Activated naive CD8-positive, alpha-beta T cell (primary cell): ENCODE measurements at regions not wholly inside any gene's neighbourhood (a gene's known extent, or its start where the extent isn't known, plus 50 kb on each side); places are given as distances from the start of the nearest gene placed in this dataset.

ENCODE experiments used
- H3K27ac Mint-ChIP-seq: one replicate; pipeline ENCODE4 v1.8.0; 2021; ENCODE audit warnings: mixed read lengths
- H3K27me3 Mint-ChIP-seq: one replicate; pipeline ENCODE4 v1.8.0; 2021; ENCODE audit warnings: mixed read lengths
- H3K36me3 Mint-ChIP-seq: one replicate; pipeline ENCODE4 v1.8.0; 2021; ENCODE audit warnings: mixed read lengths
- H3K4me1 Mint-ChIP-seq: one replicate; pipeline ENCODE4 v1.8.0; 2021; ENCODE audit warnings: low read depth, mixed read lengths
- H3K4me3 Mint-ChIP-seq: one replicate; pipeline ENCODE4 v1.8.0; 2021; ENCODE audit warnings: mild to moderate bottlenecking, mixed read lengths
- H3K9me3 Mint-ChIP-seq: one replicate; pipeline ENCODE4 v1.8.0; 2021; ENCODE audit warnings: low read depth, mixed read lengths

- Mint-ChIP-seq H3K4me3 (no peak overlapping the region), H3K36me3 (peaks cover 3% of the 10 kb centered on the region), H3K27ac (no peak overlapping the region), H3K4me1 (no peaks in the 10 kb centered on the region), H3K9me3 (peaks cover 16% of the 10 kb centered on the region), H3K27me3 (peaks cover 2% of the 10 kb centered on the region)
These were observed 165.1 kb upstream of the TMCC3 start for GRCh38 chr12:94815450-94815849.

DNA sequence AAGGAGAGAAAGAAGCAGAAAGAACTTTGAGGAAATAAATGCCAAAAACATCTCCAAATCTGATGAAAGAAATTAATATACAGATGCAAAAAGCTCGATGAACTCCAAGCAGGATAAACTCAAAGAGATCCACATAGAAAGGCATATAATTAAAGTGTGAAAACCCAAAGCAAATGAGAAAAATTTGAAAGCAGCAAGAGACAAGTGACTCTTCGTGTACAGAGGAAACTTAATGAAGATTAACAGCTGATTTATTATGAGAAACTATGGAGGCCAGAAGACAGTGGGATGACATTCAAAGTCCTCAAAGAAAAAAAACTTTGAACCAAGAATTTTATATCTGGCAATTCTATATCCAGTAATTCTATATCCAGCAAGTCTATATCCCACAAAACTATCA is 163.0 kb upstream of the TMCC3 start:
- Mint-ChIP-seq H3K4me3 (no peak overlapping the region), H3K27ac (no peak overlapping the region), H3K4me1 (no peaks in the 10 kb centered on the region), H3K27me3 (no peaks in the 10 kb centered on the region), H3K36me3 (peaks cover 3% of the 10 kb centered on the region), H3K9me3 (peaks cover 24% of the 10 kb centered on the region)

DNA sequence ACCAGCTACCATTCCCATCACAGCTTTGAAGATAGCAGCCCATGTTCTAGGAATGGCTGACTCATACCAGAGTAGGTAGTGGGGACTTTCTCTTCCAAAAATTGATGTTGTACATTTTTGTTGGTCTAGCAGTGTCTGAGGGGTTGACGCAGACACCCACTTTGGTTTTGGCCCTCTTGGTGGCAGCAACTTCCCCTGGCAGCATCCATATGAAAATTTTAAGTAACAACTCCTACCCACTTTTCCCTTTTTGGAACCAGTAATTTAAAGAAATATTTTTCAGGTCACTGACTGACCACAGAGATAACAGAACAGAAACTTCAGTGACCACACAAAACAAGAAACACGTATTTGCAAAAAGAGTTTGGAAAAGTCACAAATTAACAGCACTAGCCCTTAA is 162.0 kb upstream of the TMCC3 start:
- Mint-ChIP-seq H3K27ac (no peak overlapping the region), H3K9me3 (peaks cover 24% of the 10 kb centered on the region), H3K4me3 (no peak overlapping the region), H3K27me3 (no peaks in the 10 kb centered on the region), H3K36me3 (peaks cover 3% of the 10 kb centered on the region), H3K4me1 (no peaks in the 10 kb centered on the region)

GRCh38 chr12:94811611-94812010 is 161.3 kb upstream of the TMCC3 start:
- Mint-ChIP-seq H3K27me3 (peaks cover 2% of the 10 kb centered on the region), H3K9me3 (peaks cover 24% of the 10 kb centered on the region), H3K4me3 (no peak overlapping the region), H3K27ac (no peak overlapping the region), H3K4me1 (no peaks in the 10 kb centered on the region), H3K36me3 (peaks cover 3% of the 10 kb centered on the region)

DNA sequence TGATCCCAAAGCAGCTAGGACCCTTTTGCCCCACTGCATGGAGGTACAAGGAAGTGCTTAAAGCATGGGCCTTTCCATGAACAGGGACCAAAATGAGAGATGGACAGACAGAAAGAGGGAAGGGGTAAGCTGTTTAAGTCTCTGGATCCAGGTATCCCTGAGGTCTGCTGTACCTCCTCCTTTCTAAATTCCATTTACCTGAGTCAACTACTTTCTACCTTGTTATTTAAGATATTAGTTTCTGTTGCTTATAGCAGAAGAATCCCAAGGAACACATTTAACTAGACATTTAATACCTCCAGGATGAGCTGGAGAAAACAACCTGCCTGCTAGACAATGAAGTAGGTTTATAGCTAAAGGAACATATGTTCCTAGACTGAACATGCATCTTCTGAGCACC is 157.6 kb upstream of the TMCC3 start:
- H3K27me3 Mint-ChIP-seq, result peaks cover 2% of the 10 kb centered on the region

DNA sequence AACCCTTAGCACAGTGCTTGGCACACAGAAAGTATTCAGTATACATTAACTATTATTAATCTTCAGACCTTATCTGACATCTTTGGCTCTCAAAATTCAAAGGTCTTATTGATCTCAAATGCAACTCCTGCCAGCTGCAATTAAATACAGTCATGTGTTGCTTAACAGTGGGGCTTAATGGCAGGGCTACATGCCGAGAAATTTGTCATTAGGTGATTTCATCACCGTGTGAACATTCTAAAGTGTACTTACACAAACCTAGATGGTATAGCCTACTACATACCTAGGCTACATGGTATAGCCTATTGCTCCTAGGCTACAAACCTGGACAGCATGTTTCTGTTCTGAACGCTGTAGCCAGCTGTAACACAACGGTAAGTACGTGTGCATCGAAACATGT is 156.3 kb upstream of the TMCC3 start:
- Mint-ChIP-seq H3K27ac (no peak overlapping the region), H3K4me3 (no peak overlapping the region), H3K9me3 (peaks cover 9% of the 10 kb centered on the region), H3K36me3 (no peaks in the 10 kb centered on the region), H3K27me3 (peaks cover 2% of the 10 kb centered on the region), H3K4me1 (no peaks in the 10 kb centered on the region)

More for the DNA sequence above, 157.6 kb upstream of the TMCC3 start:
- Mint-ChIP-seq H3K9me3 (peaks cover 11% of the 10 kb centered on the region), H3K4me1 (no peaks in the 10 kb centered on the region), H3K27ac (no peak overlapping the region), H3K36me3 (no peaks in the 10 kb centered on the region), H3K4me3 (no peak overlapping the region)

DNA sequence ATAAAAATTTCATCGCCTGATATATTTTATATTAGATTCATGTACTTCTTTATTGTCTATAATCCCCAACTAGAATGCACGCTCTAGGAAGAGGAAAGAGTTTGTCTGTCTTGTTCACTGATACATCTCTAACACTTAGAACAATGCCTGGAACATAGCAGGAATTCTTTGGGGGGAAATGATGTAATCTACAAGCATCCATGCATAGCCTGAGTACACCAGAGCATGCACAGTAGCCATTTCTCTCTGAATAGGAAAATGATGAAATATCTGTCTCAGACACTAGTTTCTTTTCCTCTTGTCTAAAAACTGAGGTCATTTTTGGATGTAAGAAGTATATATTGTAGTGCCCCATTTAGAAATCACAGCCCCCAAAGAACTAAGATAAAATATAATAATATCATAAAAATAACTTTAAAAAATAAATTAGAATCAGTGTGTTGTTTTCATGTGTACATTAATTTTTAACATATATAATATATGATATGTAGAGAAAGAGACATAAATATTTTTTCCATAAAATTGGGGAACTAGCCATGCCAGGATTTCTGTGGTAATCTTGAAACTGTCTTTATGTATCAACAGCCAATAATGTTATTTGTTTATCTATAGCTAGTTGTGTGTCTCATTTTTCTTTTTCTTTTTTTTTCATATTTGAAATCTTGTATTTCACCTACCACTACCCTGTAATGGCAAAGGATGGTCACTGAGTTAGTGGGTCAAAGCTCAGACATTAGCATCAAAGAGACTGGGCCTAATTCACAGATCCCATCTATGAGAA is 155.6 kb upstream of the TMCC3 start:
- Mint-ChIP-seq H3K36me3 (no peaks in the 10 kb centered on the region), H3K27me3 (peaks cover 2% of the 10 kb centered on the region), H3K4me1 (no peaks in the 10 kb centered on the region), H3K27ac (no peak overlapping the region), H3K9me3 (peaks cover 9% of the 10 kb centered on the region), H3K4me3 (no peak overlapping the region)

DNA sequence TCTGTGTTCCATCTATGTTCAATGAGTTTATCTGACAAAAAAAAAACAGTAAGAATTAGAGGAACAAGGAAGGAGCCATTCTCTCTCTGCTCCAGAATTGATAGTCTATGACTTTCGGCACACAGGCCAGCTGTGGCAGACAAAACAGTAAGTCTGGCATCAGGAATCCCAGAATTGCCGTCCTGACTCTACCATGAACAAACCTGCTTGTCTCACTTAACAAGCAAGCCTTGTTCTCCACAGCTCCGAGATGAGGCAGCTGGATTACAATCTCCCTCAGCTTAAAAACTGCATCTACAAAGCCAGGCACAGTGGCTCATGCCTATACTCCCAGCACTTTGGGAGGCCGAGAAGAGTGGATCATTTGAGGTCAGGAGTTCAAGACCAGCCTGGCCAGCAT is 153.6 kb upstream of the TMCC3 start:
- no peak overlapping the region for H3K27ac Mint-ChIP-seq
- H3K27me3 Mint-ChIP-seq, result peaks cover 2% of the 10 kb centered on the region
- no peak overlapping the region for H3K4me3 Mint-ChIP-seq
- no peaks in the 10 kb centered on the region for H3K9me3 Mint-ChIP-seq
- H3K36me3 Mint-ChIP-seq, result no peaks in the 10 kb centered on the region
- no peaks in the 10 kb centered on the region for H3K4me1 Mint-ChIP-seq

DNA sequence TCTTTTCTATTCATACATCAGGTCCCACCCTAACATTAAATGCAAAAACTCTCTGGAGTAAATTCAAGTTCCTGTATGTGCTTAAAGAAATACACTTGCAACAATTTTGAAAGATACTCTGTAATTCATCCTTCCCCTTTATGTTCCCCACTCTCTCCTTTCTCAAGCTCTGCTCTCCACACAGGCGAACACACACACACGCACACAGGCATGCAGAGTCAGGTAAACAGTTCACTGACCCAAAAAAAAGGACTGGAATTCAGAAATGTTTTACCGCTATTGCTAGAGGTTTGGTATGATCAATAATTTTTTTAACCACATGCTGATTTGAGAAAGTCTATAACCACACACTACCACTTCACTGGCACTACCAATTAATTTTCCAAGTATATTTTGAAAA is 152.4 kb upstream of the TMCC3 start:
- H3K4me3 Mint-ChIP-seq, result no peak overlapping the region
- no peaks in the 10 kb centered on the region for H3K4me1 Mint-ChIP-seq
- peaks cover 2% of the 10 kb centered on the region for H3K27me3 Mint-ChIP-seq
- H3K9me3 Mint-ChIP-seq, result no peaks in the 10 kb centered on the region
- no peaks in the 10 kb centered on the region for H3K36me3 Mint-ChIP-seq
- no peak overlapping the region for H3K27ac Mint-ChIP-seq

- Mint-ChIP-seq H3K27me3 (no peaks in the 10 kb centered on the region), H3K9me3 (no peaks in the 10 kb centered on the region), H3K27ac (no peak overlapping the region), H3K4me3 (no peak overlapping the region), H3K4me1 (no peaks in the 10 kb centered on the region), H3K36me3 (no peaks in the 10 kb centered on the region)
These were observed 151.4 kb upstream of the TMCC3 start for GRCh38 chr12:94801745-94802144.

GRCh38 chr12:94799136-94799535 is 148.8 kb upstream of the TMCC3 start:
- Mint-ChIP-seq H3K27me3 (no peaks in the 10 kb centered on the region), H3K36me3 (no peaks in the 10 kb centered on the region), H3K4me3 (no peak overlapping the region)

GRCh38 chr12:94798113-94798512 is 147.8 kb upstream of the TMCC3 start:
- peaks cover 8% of the 10 kb centered on the region for H3K4me1 Mint-ChIP-seq
- no peak overlapping the region for H3K4me3 Mint-ChIP-seq
- no peaks in the 10 kb centered on the region for H3K27me3 Mint-ChIP-seq
- no peak overlapping the region for H3K27ac Mint-ChIP-seq
- no peaks in the 10 kb centered on the region for H3K9me3 Mint-ChIP-seq
- H3K36me3 Mint-ChIP-seq, result no peaks in the 10 kb centered on the region

More at GRCh38 chr12:94799136-94799535, 148.8 kb upstream of the TMCC3 start:
- peaks cover 5% of the 10 kb centered on the region for H3K4me1 Mint-ChIP-seq
- no peaks in the 10 kb centered on the region for H3K9me3 Mint-ChIP-seq
- no peak overlapping the region for H3K27ac Mint-ChIP-seq

- Mint-ChIP-seq H3K4me3 (no peak overlapping the region), H3K36me3 (no peaks in the 10 kb centered on the region), H3K27ac (no peak overlapping the region), H3K4me1 (peaks cover 8% of the 10 kb centered on the region), H3K9me3 (no peaks in the 10 kb centered on the region), H3K27me3 (peaks cover 1% of the 10 kb centered on the region)
These were observed 145.2 kb upstream of the TMCC3 start for GRCh38 chr12:94795520-94795919.

DNA sequence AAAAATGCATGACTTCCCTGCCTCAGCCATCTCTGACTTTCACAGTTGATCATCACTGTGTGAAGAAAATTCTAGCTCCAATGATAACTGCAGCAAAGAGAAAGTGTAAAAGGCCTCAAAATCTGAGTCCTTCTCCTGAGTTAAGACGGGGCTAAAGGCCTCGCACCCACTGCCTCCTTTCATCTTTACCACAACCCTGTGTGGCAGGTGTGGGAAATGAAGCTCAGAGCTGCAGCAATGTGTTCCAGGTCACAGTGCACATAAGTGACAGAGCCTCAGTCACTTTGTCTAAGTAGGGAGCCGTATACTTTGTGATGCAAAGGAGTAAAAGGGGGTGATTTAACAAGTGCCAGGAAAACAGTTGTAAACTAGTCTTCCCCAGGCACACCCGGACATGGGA is 144.7 kb upstream of the TMCC3 start:
- Mint-ChIP-seq H3K4me3 (no peak overlapping the region), H3K27me3 (peaks cover 3% of the 10 kb centered on the region), H3K9me3 (no peaks in the 10 kb centered on the region), H3K36me3 (no peaks in the 10 kb centered on the region), H3K4me1 (peaks cover 8% of the 10 kb centered on the region), H3K27ac (no peak overlapping the region)

- Mint-ChIP-seq H3K4me1 (peaks cover 8% of the 10 kb centered on the region), H3K36me3 (no peaks in the 10 kb centered on the region), H3K27ac (no peak overlapping the region), H3K27me3 (peaks cover 3% of the 10 kb centered on the region), H3K4me3 (no peak overlapping the region), H3K9me3 (no peaks in the 10 kb centered on the region)
These were observed 142.8 kb upstream of the TMCC3 start for GRCh38 chr12:94793191-94793595.

GRCh38 chr12:94792693-94793092 is 142.3 kb upstream of the TMCC3 start:
- peaks cover 3% of the 10 kb centered on the region for H3K27me3 Mint-ChIP-seq
- no peak overlapping the region for H3K27ac Mint-ChIP-seq
- no peak overlapping the region for H3K4me3 Mint-ChIP-seq
- H3K9me3 Mint-ChIP-seq, result no peaks in the 10 kb centered on the region
- no peaks in the 10 kb centered on the region for H3K36me3 Mint-ChIP-seq
- peaks cover 8% of the 10 kb centered on the region for H3K4me1 Mint-ChIP-seq
